Endothelial cell of umbilical vein (primary cell): ENCODE measurements at regions not wholly inside any gene's neighbourhood (a gene's known extent, or its start where the extent isn't known, plus 50 kb on each side); places are given as distances from the start of the nearest gene placed in this dataset.

ENCODE experiments used
- BruUV-seq: library from RNA; stranded (reverse); fragments of 400-500 nt; replicated peaks from 2 replicates; lab custom pipeline; 2021; lab: Mats Ljungman, UMichigan
- CTCF ChIA-PET: fragments of 300-600, 350-600 bp; sonication (Branson Sonifier 250); formaldehyde crosslinking; loops from one replicate; lab custom pipeline; 2021; ENCODE audit warnings: antibody characterized with exemption, inconsistent platforms; lab: Charles Lee
- POLR2A ChIA-PET: fragments of 300-600, 350-600 bp; sonication (Branson Sonifier 250); formaldehyde crosslinking; loops from one replicate; lab custom pipeline; 2021; ENCODE audit warnings: antibody characterized with exemption, inconsistent platforms; lab: Charles Lee
- DNase-seq: peaks from one replicate; pipeline ENCODE4 v3.0.0-alpha.2; 2011; ENCODE audit warnings: low read depth, low spot score
- FAIRE-seq: peaks from 2 replicates; lab custom pipeline; 2011; peaks lifted over from hg19 to GRCh38; lab: Jason Lieb, UNC
- H2AFZ ChIP-seq: 2 replicates; pipeline ENCODE4 v1.6.0; 2012; ENCODE audit warnings: low read depth, low read length, control low read depth, inconsistent platforms
- H3K27ac ChIP-seq: 2 replicates; pipeline ENCODE4 v1.5.1; 2011; ENCODE audit warnings: low read depth, mild to moderate bottlenecking, control low read depth, low read length, moderate library complexity; ENCODE audit not compliant: insufficient read depth
- H3K27me3 ChIP-seq, 2 experiments: 2 replicates each; pipeline versions ENCODE4 v1.6.0 to v1.6.1; 2011; ENCODE audit warnings: low read length in 2 of 2, mixed read lengths in 1 of 2; ENCODE audit not compliant: control insufficient read depth in 2 of 2, insufficient read depth in 2 of 2
- H3K36me3 ChIP-seq, 2 experiments: 2 replicates in 1 of 2; 3 replicates in 1 of 2; pipeline ENCODE4 v1.5.1; 2011; ENCODE audit warnings: low read length in 2 of 2, mild to moderate bottlenecking in 1 of 2, moderate library complexity in 1 of 2; ENCODE audit not compliant: control insufficient read depth in 2 of 2, insufficient read depth in 2 of 2; ENCODE audit errors: extremely low read depth in 1 of 2
- H3K4me1 ChIP-seq: 3 replicates; pipeline ENCODE4 v1.5.1; 2011; ENCODE audit warnings: mild to moderate bottlenecking, low read length; ENCODE audit not compliant: control insufficient read depth, insufficient read depth; ENCODE audit errors: extremely low read depth
- H3K4me2 ChIP-seq: 2 replicates; pipeline ENCODE4 v1.6.1; 2011; ENCODE audit warnings: low read length, control low read depth, mixed read lengths; ENCODE audit not compliant: insufficient read depth
- H3K4me3 ChIP-seq, 3 experiments: fragments of 200-600 bp in 1 of 3; sonication (generic), shearing (Covaris generic) in 1 of 3; replicated peaks in 1 of 3; 2 replicates each; pipeline ENCODE4 v1.5.1; 2011 to 2016; ENCODE audit warnings: control low read depth in 3 of 3, low read length in 3 of 3, mild to moderate bottlenecking in 2 of 3, inconsistent platforms in 1 of 3, low read depth in 1 of 3, moderate library complexity in 1 of 3; ENCODE audit not compliant: insufficient read depth in 1 of 3
- H3K79me2 ChIP-seq: 2 replicates; pipeline ENCODE4 v1.6.0; 2012; ENCODE audit warnings: low read length, inconsistent platforms; ENCODE audit not compliant: control insufficient read depth, insufficient read depth
- H3K9ac ChIP-seq: replicated peaks from 2 replicates; pipeline ENCODE3; 2011; ENCODE audit warnings: low read length, control low read depth; ENCODE audit not compliant: insufficient read depth; ENCODE audit errors: extremely low read depth
- H3K9me1 ChIP-seq: replicated peaks from 3 replicates; pipeline ENCODE4 v1.6.0; 2011; ENCODE audit warnings: mild to moderate bottlenecking, low read length; ENCODE audit not compliant: control insufficient read depth, insufficient read depth; ENCODE audit errors: extremely low read depth
- H3K9me3 ChIP-seq: replicated peaks from 2 replicates; pipeline ENCODE4 v1.5.1; 2012; ENCODE audit warnings: low read length, inconsistent platforms; ENCODE audit not compliant: control insufficient read depth, insufficient read depth
- H4K20me1 ChIP-seq: replicated peaks from 2 replicates; pipeline ENCODE3; 2011; ENCODE audit warnings: mild to moderate bottlenecking, low read length; ENCODE audit not compliant: control insufficient read depth, insufficient read depth; ENCODE audit errors: extremely low read depth
- CTCF ChIP-seq, 2 donors: IDR thresholded peaks; 1 replicate in 1 of 2; 2 replicates in 1 of 2; pipeline ENCODE4 v1.5.1; 2011; ENCODE audit warnings: low read length in 2 of 2, mild to moderate bottlenecking in 2 of 2, moderate library complexity in 2 of 2, control low read depth in 1 of 2, inconsistent platforms in 1 of 2, low read depth in 1 of 2; ENCODE audit not compliant: insufficient read depth in 1 of 2; ENCODE audit errors: extremely low read depth in 1 of 2
- EZH2 ChIP-seq: IDR thresholded peaks from 2 replicates; pipeline ENCODE4 v1.6.1; 2012; ENCODE audit warnings: borderline replicate concordance, low read depth, mild to moderate bottlenecking, moderate library complexity, low read length, inconsistent platforms; ENCODE audit not compliant: severe bottlenecking
- FOS ChIP-seq: IDR thresholded peaks from 2 replicates; pipeline ENCODE4 v1.6.1; 2011; ENCODE audit warnings: mild to moderate bottlenecking, low read length, moderate library complexity, borderline replicate concordance; ENCODE audit not compliant: insufficient read depth
- GATA2 ChIP-seq: IDR thresholded peaks from 2 replicates; pipeline ENCODE4 v1.7.0; 2011; ENCODE audit warnings: low read depth, mild to moderate bottlenecking, moderate library complexity, mixed read lengths, low read length; ENCODE audit not compliant: insufficient read length, insufficient read depth
- JUN ChIP-seq: IDR thresholded peaks from 2 replicates; pipeline ENCODE4 v1.6.1; 2011; ENCODE audit warnings: borderline replicate concordance, low read depth; ENCODE audit not compliant: insufficient read length, insufficient read depth
- MAX ChIP-seq: IDR thresholded peaks from 2 replicates; pipeline ENCODE4 v1.6.1; 2011; ENCODE audit not compliant: insufficient read depth, insufficient read length
- MYC ChIP-seq: IDR thresholded peaks from one replicate; pipeline ENCODE4 v1.6.1; 2011; ENCODE audit warnings: mild to moderate bottlenecking, low read depth, low read length
- POLR2A ChIP-seq: IDR thresholded peaks from 2 replicates; pipeline ENCODE4 v1.6.1; 2012; ENCODE audit warnings: low read depth, mild to moderate bottlenecking, control low read depth, low read length
- POLR2AphosphoS5 ChIP-seq: IDR thresholded peaks from 2 replicates; pipeline ENCODE4 v1.6.1; 2012; ENCODE audit warnings: low read depth, mild to moderate bottlenecking, control low read depth, low read length, moderate library complexity; ENCODE audit not compliant: insufficient read depth
- dilution Hi-C: fragments of 300-500 bp; cut with MboI; formaldehyde crosslinking; loops from one replicate; pipeline ENCODE4 v1.15.0; 2019; ENCODE audit warnings: low sequenced_read_pairs; ENCODE audit not compliant: extremely low pct_ligation_motif_present
- intact Hi-C: fragments of 100-400 bp; cut with micrococcal nuclease; formaldehyde crosslinking; loops from one replicate; pipeline ENCODE4 v1.10.0; 2022

GRCh38 chr1:109821221-109821669 lies 57.5 kb upstream of the EPS8L3 start:
- Histone ChIP-seq H3K9ac (no peak overlapping the region), H3K4me1 (peaks cover 10% of the 10 kb centered on the region), H3K4me2 (no peak overlapping the region), H3K79me2 (no peaks in the 10 kb centered on the region), H3K4me3 (no peak overlapping the region), H3K27ac (no peak overlapping the region), H3K9me3 (no peaks in the 10 kb centered on the region), H3K36me3 (no peaks in the 10 kb centered on the region), H2AFZ (no peak overlapping the region), H3K27me3 (no peaks in the 10 kb centered on the region), H3K9me1 (no peaks in the 10 kb centered on the region), H4K20me1 (no peaks in the 10 kb centered on the region)
- FAIRE-seq (no peak), DNase-seq (no peak)
- ChIA-PET POLR2A (no interaction called here), CTCF (interaction anchor here (1.1 to 2.7 kb wide), 3 partner anchors 19 to 163 kb away, joined by 3 to 11 read pairs (median 4); partner anchors contain the start of gene AHCYL1)
- TF ChIP-seq MYC (peak; percentile 16), POLR2A (no peak)
- BruUV-seq, result no TSS peak
- intact Hi-C loops, result loop anchor here (5.0 kb wide), 1 partner anchor 56 kb away; no protein-coding TSS in a partner anchor
- dilution Hi-C loops, result no loop called here

GRCh38 chr1:109819906-109820305 lies 56.2 kb upstream of the EPS8L3 start:
- no peaks in the 10 kb centered on the region for H4K20me1 ChIP-seq
- no peak overlapping the region for H3K4me3 ChIP-seq
- H3K36me3 ChIP-seq, result no peaks in the 10 kb centered on the region
- H3K4me2 ChIP-seq, result no peak overlapping the region
- H3K9ac ChIP-seq, result no peak overlapping the region
- FAIRE-seq, result no peak
- POLR2A ChIA-PET, result no interaction called here
- intact Hi-C loops, result loop anchor here (5.0 kb wide), 1 partner anchor 57 kb away; no protein-coding TSS in a partner anchor
- no peaks in the 10 kb centered on the region for H3K79me2 ChIP-seq
- no peaks in the 10 kb centered on the region for H3K27me3 ChIP-seq
- no peak for TF ChIP-seq MYC
- no peak for TF ChIP-seq POLR2AphosphoS5
- TF ChIP-seq GATA2, result no peak
- no peak for TF ChIP-seq POLR2A
- no peak for TF ChIP-seq MAX
- TF ChIP-seq EZH2, result no peak
- TF ChIP-seq CTCF (IDR thresholded peaks at IDR 0.05; ENCODE audit: extremely low read depth in 1 of 2, insufficient read depth in 1 of 2, low read depth in 1 of 2, low read length in 2 of 2), result no peak
- TF ChIP-seq JUN, result no peak
- TF ChIP-seq FOS, result no peak
- dilution Hi-C loops, result no loop called here
- no peaks in the 10 kb centered on the region for H3K9me1 ChIP-seq
- CTCF ChIA-PET, result interaction anchor here (1.4 kb wide), 1 partner anchor 28 kb away, joined by 4 read pairs; no protein-coding TSS in a partner anchor
- H3K4me1 ChIP-seq, result peaks cover 10% of the 10 kb centered on the region
- H3K27ac ChIP-seq, result no peak overlapping the region
- no peaks in the 10 kb centered on the region for H3K9me3 ChIP-seq
- DNase-seq, result no peak
- BruUV-seq, result no TSS peak
- no peak overlapping the region for H2AFZ ChIP-seq
